ENCODE measurements at regions not wholly inside any gene's neighbourhood (a gene's known extent, or its start where the extent isn't known, plus 50 kb on each side); places are given as distances from the start of the nearest gene placed in this dataset.

- no peak for DNase-seq (ENCODE audit: low spot score)
- TF ChIP-seq CTCF (IDR thresholded peaks at IDR 0.05; ENCODE audit: extremely low read depth, missing control alignments): no peak
These were observed 529.3 kb downstream of the QKI start for GRCh38 chr6:163943607-163944385.

DNA sequence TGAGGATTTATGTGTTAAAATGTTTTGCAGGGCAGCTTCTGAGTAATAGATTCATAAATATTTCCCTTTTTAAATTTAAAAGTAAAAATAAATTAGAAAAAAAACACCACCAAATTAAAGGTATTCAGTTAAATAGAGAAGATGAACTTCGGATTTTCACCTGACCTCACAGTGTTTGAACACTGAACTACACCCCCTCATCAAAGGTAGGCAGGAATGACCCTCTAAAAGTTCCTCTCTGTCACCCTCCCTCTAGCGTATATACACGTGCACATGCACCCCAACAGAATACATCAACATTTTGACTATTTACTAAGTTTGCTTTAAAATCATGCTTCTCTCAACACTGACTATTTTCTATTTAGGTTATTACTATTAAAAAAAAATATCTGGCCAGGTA is 528.3 kb downstream of the QKI start:
- no peak for TF ChIP-seq CTCF (IDR thresholded peaks at IDR 0.05; ENCODE audit: extremely low read depth, missing control alignments)
- no peak for DNase-seq (ENCODE audit: low spot score)

- DNase-seq (ENCODE audit: low spot score): no peak
- no peak for TF ChIP-seq CTCF (IDR thresholded peaks at IDR 0.05; ENCODE audit: extremely low read depth, missing control alignments)
These were observed 527.1 kb downstream of the QKI start for GRCh38 chr6:163941624-163941976.

- no peak for DNase-seq (ENCODE audit: low spot score)
These were observed 526.4 kb downstream of the QKI start for GRCh38 chr6:163940705-163941623.

DNA sequence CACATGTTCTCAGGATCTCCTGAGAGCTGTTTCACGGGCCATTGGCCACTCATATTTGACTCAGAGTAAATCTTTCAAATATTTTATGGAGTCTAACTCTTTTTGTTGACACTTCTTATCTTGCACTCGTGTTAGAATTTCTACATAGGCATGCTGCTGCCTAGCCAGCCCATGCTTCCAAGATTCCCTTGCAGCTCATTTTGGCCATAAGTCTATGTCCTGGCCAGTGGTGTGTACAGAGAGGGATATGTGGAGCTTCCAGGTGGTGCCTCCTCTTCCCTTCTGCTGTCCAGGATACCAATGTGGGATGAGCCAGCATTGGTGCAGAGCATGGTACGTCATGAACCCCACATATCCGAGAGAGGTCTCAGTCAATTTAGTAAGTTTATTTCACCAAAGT is 522.6 kb downstream of the QKI start:
- no peak for TF ChIP-seq CTCF (IDR thresholded peaks at IDR 0.05; ENCODE audit: extremely low read depth, missing control alignments)

More at GRCh38 chr6:163940705-163941623, 526.4 kb downstream of the QKI start:
- no peak for TF ChIP-seq CTCF (IDR thresholded peaks at IDR 0.05; ENCODE audit: extremely low read depth, missing control alignments)

GRCh38 chr6:163935158-163935762 is 520.7 kb downstream of the QKI start:
- no peak for DNase-seq (ENCODE audit: low spot score)

More for the DNA sequence above, 522.6 kb downstream of the QKI start:
- no peak for DNase-seq (ENCODE audit: low spot score)

More at GRCh38 chr6:163935158-163935762, 520.7 kb downstream of the QKI start:
- no peak for TF ChIP-seq CTCF (IDR thresholded peaks at IDR 0.05; ENCODE audit: extremely low read depth, missing control alignments)

Measured in GM20000 (cell line).